Breast epithelium (tissue), 3 donors: ENCODE measurements at regions not wholly inside any gene's neighbourhood (a gene's known extent, or its start where the extent isn't known, plus 50 kb on each side); places are given as distances from the start of the nearest gene placed in this dataset.

Experiments used
- CTCF ChIP-seq, 3 donors: fragments of 450-650 bp; IDR thresholded peaks; one replicate each; pipeline ENCODE4 v1.5.1; 2016 to 2017; ENCODE audit warnings: antibody characterized with exemption in 3 of 3, mild to moderate bottlenecking in 3 of 3, moderate library complexity in 3 of 3
- POLR2AphosphoS5 ChIP-seq, 3 donors: sonication (generic); formaldehyde crosslinking; IDR thresholded peaks; one replicate each; pipeline ENCODE4 v1.6.1; 2017; ENCODE audit warnings: antibody characterized with exemption in 3 of 3

GRCh38 chr5:33277061-33277650 lies 163.6 kb upstream of the TARS1 start:
- TF ChIP-seq CTCF (IDR thresholded peaks at IDR 0.05) (no peak), POLR2AphosphoS5 (IDR thresholded peaks at IDR 0.05) (no peak)
